ENCODE measurements at regions not wholly inside any gene's neighbourhood (a gene's known extent, or its start where the extent isn't known, plus 50 kb on each side); places are given as distances from the start of the nearest gene placed in this dataset.

DNA sequence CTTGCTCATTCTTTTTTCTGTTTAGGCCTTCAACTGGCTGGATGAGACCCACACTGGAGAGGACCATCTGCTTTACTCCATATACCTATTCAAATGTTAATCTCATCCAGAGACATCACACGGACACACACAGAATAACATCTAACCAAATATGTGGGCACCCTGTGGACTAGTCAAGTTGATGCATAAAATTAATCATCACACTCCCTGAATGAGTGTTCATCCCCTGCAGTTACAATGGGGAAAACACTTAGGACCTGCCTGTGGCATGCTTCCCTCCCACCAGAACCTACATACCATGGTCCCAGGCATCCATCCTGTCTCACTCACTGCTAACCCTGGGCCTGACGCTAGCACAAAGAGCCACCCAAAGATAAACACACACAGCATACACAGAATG lies 112.8 kb upstream of the TEX51 start:
- no peak overlapping the region for H3K4me3 ChIP-seq (replicated peaks; ENCODE audit: insufficient read depth, low read length)
- H3K27ac ChIP-seq (replicated peaks), result no peak overlapping the region
- no peak for DNase-seq (ENCODE audit: low read depth in 1 of 2, low spot score in 1 of 2)
- H3K27me3 ChIP-seq (ENCODE audit: insufficient read depth, poor library complexity, severe bottlenecking), result no peaks in the 10 kb centered on the region
- TF ChIP-seq SPI1 (IDR thresholded peaks at IDR 0.05; ENCODE audit: borderline replicate concordance, low read depth) (no peak), POLR2AphosphoS5 (IDR thresholded peaks at IDR 0.05; ENCODE audit: low read depth) (no peak)
- TF ChIP-seq, protein P1, sequence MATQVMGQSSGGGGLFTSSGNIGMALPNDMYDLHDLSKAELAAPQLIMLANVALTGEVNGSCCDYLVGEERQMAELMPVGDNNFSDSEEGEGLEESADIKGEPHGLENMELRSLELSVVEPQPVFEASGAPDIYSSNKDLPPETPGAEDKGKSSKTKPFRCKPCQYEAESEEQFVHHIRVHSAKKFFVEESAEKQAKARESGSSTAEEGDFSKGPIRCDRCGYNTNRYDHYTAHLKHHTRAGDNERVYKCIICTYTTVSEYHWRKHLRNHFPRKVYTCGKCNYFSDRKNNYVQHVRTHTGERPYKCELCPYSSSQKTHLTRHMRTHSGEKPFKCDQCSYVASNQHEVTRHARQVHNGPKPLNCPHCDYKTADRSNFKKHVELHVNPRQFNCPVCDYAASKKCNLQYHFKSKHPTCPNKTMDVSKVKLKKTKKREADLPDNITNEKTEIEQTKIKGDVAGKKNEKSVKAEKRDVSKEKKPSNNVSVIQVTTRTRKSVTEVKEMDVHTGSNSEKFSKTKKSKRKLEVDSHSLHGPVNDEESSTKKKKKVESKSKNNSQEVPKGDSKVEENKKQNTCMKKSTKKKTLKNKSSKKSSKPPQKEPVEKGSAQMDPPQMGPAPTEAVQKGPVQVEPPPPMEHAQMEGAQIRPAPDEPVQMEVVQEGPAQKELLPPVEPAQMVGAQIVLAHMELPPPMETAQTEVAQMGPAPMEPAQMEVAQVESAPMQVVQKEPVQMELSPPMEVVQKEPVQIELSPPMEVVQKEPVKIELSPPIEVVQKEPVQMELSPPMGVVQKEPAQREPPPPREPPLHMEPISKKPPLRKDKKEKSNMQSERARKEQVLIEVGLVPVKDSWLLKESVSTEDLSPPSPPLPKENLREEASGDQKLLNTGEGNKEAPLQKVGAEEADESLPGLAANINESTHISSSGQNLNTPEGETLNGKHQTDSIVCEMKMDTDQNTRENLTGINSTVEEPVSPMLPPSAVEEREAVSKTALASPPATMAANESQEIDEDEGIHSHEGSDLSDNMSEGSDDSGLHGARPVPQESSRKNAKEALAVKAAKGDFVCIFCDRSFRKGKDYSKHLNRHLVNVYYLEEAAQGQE (IDR thresholded peaks at IDR 0.05; ENCODE audit: insufficient replicate concordance, low read depth), result no peak

DNA sequence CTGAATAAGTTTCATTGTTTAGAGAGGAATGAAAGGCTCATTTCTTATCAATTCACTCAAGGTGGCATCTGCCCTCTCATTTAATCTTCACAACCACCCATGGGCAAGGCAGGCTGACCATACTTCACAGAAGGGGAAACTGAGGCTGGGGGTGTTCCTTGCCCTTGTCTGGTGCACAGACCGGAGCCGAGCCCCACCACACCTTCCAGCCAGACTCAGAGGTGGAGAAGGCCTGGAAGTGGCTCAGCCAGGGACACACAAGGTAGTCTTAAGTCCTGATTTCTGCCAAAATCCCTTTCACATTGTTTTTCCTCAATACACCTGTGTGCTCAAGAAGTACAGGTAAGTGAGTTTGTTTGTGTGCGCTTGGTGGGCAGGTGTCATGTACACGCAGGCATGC lies 111.9 kb upstream of the TEX51 start:
- no peaks in the 10 kb centered on the region for H3K27me3 ChIP-seq (ENCODE audit: insufficient read depth, poor library complexity, severe bottlenecking)
- DNase-seq (ENCODE audit: low read depth in 1 of 2, low spot score in 1 of 2), result no peak
- no peak overlapping the region for H3K27ac ChIP-seq (replicated peaks)
- no peak for TF ChIP-seq SPI1 (IDR thresholded peaks at IDR 0.05; ENCODE audit: borderline replicate concordance, low read depth)
- H3K4me3 ChIP-seq (replicated peaks; ENCODE audit: insufficient read depth, low read length), result no peak overlapping the region

DNA sequence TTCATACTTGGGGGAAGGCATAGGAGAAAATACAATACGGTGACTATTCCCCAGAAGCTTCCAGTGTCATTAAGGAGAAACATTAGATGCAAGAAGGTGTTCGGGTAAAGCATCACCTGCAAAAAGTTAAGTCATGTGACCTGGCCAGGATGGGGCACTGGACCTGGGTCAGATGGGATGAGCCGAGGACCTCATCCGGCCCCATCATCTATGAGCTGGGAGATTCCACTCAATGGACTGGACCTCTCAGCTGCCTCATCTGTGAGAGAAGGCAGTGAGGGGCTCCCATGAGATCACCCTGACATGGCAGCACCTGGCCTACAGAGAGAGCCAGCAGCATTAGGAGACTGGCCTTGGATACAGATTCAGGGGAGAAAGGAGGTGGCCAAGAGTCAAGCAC lies 111.4 kb upstream of the TEX51 start:
- H3K4me3 ChIP-seq (replicated peaks; ENCODE audit: insufficient read depth, low read length), result no peak overlapping the region
- TF ChIP-seq, protein P1 (IDR thresholded peaks at IDR 0.05; ENCODE audit: insufficient replicate concordance, low read depth), result no peak
- TF ChIP-seq, protein P2, sequence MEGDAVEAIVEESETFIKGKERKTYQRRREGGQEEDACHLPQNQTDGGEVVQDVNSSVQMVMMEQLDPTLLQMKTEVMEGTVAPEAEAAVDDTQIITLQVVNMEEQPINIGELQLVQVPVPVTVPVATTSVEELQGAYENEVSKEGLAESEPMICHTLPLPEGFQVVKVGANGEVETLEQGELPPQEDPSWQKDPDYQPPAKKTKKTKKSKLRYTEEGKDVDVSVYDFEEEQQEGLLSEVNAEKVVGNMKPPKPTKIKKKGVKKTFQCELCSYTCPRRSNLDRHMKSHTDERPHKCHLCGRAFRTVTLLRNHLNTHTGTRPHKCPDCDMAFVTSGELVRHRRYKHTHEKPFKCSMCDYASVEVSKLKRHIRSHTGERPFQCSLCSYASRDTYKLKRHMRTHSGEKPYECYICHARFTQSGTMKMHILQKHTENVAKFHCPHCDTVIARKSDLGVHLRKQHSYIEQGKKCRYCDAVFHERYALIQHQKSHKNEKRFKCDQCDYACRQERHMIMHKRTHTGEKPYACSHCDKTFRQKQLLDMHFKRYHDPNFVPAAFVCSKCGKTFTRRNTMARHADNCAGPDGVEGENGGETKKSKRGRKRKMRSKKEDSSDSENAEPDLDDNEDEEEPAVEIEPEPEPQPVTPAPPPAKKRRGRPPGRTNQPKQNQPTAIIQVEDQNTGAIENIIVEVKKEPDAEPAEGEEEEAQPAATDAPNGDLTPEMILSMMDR (IDR thresholded peaks at IDR 0.05; ENCODE audit: insufficient read depth, low read length), result no peak
- TF ChIP-seq POLR2AphosphoS5 (IDR thresholded peaks at IDR 0.05; ENCODE audit: low read depth) (no peak), GABPA (IDR thresholded peaks at IDR 0.05; ENCODE audit: low read depth) (no peak), SPI1 (IDR thresholded peaks at IDR 0.05; ENCODE audit: borderline replicate concordance, low read depth) (no peak)
- DNase-seq (ENCODE audit: low read depth in 1 of 2, low spot score in 1 of 2), result no peak
- no peak overlapping the region for H3K27ac ChIP-seq (replicated peaks)
- no peaks in the 10 kb centered on the region for H3K27me3 ChIP-seq (ENCODE audit: insufficient read depth, poor library complexity, severe bottlenecking)

DNA sequence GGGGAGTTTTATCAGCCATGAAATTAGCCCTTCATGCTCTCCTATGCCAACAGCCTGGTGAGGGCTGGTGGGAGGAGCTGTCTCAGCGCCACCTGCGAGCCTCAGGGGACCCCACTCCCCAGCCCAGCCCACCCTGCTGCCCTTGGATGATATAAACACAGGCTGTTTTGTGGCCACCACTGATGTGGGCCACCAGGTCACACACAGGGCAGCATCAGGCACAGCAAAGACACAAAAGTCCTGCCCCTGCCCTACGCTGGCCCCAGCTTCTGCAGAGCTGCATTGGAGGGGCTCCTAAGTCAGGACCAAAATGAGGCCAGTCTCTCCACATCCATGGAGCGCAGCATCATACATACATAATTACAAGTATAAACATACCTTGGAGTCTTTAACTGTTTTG lies 110.6 kb upstream of the TEX51 start:
- Histone ChIP-seq H3K27me3 (ENCODE audit: insufficient read depth, poor library complexity, severe bottlenecking) (no peaks in the 10 kb centered on the region), H3K4me3 (replicated peaks; ENCODE audit: insufficient read depth, low read length) (no peak overlapping the region), H3K27ac (replicated peaks) (no peak overlapping the region)
- TF ChIP-seq POLR2AphosphoS5 (IDR thresholded peaks at IDR 0.05; ENCODE audit: low read depth) (no peak), GABPA (IDR thresholded peaks at IDR 0.05; ENCODE audit: low read depth) (no peak), SPI1 (IDR thresholded peaks at IDR 0.05; ENCODE audit: borderline replicate concordance, low read depth) (no peak)
- TF ChIP-seq, protein P1 (IDR thresholded peaks at IDR 0.05; ENCODE audit: insufficient replicate concordance, low read depth), result no peak
- TF ChIP-seq, protein P2 (IDR thresholded peaks at IDR 0.05; ENCODE audit: insufficient read depth, low read length), result no peak
- no peak for DNase-seq (ENCODE audit: low read depth in 1 of 2, low spot score in 1 of 2)
